NCI-H1092 (cell line): ENCODE measurements at regions not wholly inside any gene's neighbourhood (a gene's known extent, or its start where the extent isn't known, plus 50 kb on each side); places are given as distances from the start of the nearest gene placed in this dataset.

Experiments
- DNase-seq: peaks from one replicate; lab custom pipeline; 2025; lab: John Stamatoyannopoulos, UW

DNA sequence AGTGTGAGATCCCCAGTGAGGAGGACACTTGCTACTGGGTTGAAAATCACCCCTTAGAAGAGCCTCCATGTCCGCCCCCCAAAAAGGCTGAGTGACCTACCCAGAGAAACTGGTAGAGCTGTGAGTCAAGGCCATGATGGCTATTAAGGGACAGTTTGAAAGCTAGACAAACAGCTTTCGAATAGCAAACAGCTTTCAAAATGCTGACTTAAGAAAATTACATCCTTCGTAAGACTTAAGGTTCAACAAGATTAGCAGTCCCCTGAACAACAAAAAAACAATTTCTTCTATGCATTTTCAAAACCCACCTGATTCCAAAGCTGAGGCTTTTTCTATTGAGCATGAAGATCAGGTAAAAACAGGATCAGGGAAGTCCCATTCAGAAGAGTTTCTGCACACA lies 269.7 kb upstream of the SOX2 start:
- no peak for DNase-seq

DNA sequence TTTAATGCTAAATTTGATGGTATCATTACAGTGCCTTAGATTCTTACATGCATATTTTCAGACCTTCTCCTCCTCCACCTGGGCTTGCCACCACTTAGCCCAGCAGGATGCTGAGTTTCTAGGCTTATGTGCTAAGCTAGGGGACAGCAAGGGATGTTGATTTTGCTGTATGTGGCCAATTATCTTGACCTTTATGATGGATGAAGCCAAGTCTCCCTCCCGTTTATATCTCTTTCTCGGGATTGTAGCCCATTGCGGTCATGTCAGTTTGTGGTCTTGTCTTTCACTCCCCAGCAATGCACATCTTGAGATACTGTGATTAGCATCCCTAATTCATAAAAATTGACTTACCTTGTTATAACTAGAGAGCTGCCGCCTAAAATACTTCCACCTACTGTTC lies 278.7 kb upstream of the SOX2 start:
- DNase-seq: no peak

DNA sequence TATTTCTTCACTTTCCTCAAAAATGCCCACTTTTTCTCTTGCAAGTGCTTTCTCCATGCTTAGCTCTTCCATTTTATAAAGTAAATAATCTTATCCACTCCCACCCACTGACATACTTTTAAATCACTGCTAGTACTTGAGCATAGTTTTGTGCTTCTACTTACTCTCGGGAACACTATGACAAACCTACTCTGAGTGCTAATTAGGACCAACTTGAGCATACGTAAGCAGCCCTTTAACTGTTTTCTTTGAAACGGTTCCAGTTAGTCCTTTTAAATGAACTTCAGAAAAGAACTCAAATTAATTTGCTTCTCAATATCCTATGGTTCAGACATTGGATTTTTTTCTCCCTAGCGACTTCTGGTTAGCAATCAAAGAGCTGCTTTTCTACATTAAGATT lies 280.0 kb upstream of the SOX2 start:
- no peak for DNase-seq

DNA sequence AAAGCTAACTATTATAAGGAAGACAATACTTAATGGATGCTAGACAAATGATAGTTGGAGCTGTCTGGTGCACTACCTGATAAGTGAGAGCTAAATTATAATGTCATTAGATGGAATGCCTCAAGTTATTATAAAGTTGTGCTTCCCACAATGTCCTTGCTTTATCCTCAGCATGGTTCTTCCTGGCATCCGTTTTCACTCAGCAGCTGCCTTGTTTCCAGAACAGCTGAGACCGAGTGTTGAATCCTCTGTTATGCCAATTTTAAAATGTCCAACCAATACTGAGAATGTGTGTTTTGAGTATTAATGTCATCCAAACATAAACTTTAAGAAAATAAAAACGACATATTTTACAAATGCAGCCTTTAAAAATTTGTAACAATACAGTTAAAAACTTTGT lies 286.7 kb upstream of the SOX2 start:
- no peak for DNase-seq

DNA sequence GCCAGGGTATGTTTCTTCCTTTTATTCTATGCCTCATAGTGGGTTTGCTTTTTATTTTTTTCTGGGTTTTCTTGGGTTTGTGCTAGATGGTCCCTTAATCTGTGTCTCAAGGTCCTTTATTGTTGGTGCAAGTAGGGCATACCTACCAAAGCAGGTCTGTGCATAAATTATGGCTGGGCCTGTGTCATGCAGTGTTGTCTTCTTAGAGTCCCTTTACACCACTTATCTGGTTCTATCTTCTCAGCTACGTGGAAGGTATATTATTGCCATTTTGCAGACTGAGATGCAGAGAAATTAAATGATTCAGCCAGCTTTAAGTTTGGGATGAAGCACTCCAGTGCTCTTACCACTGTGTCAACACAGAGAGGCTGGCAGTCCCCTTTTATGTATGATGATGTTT lies 293.5 kb upstream of the SOX2 start:
- no peak for DNase-seq

DNA sequence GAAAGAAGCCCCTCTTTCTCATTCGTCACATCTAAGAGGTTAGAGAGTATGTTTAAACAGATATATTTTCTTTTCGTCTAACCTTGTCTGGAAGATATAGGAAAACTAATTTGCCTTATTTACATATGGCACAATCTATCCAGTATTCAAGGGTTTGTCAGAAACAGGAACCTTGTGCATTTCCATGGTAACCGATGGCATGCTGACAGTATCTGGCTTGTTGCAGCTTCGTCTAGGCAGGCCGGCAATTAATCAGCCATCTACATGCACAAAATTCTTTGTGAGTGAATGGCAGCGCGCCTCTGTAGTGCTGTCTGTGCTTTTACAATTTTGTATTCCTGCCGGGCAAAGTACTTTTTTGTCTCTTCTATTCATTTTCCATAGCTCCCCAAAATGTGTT lies 294.0 kb upstream of the SOX2 start:
- DNase-seq: no peak

DNA sequence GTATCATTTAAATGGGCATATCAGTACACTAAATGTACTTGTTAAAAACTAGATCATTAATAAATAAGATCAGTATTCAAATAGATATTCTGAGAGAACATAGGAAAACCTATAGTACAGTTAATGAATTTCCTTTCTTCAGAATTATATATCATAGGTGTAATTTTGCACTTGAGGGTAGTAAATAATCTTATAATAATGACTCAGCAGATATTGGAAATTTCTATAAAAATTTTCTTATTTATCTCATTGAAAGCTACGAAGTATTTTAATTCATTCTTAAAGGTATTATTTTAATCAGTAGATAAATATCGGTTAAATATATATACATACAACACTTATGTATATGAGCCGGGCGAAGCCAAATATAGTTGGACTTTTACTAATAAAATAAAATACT lies 300.9 kb upstream of the SOX2 start:
- DNase-seq: no peak

DNA sequence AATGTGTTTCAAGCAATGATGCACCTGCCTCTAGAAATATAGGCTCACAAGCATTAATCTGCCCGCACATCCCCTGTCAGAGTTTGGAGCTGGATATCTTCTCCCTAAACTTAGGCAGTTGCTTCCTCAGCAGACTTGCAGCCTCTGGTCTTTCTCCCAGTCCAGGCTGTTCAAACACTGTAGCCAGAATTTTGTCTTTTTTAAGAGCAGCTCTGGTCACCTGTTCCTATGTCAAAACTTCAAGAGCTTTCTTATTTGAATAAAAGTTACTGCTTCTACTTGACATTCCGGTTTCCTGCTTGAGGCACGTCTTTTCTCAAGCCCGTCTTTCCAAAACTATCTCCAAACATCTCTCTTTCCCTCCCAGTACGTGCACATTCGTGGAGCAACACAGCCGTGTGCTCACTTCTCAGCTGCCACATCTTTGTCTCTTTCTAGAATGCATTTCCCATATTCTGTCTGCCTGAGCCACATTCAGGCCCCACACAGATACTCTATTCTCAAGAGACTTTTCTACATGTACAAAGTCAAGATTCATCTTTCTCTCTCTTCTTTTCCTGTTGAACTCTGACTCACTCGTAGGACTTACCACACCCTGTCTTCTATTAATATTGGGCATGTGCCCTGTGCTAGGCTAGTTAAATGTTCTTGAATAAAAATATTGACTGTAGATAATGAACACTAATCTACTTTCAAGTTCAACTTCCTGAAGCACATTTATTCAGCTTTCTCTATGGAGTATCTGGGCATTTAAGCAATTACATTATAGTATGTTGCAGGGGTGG lies 307.7 kb upstream of the SOX2 start:
- DNase-seq: no peak

DNA sequence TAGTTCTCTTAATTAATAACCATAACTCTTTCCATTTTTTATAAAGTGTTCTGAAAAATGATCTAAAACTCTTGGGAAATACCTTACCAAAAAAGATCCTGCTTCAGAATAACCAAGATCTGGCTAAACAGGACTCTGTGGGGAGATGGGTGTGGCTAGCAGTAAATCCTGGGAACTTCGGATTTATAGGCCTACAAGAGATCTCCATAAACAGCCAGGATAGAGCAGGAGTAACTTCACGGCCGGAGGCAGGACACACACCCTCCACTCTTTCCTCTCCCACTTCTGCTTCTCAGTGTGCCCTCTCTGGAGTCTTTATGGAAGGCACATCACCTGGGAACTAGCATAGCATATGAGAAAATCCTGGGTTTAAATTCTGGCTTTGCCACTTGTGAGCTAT lies 309.4 kb upstream of the SOX2 start:
- no peak for DNase-seq

DNA sequence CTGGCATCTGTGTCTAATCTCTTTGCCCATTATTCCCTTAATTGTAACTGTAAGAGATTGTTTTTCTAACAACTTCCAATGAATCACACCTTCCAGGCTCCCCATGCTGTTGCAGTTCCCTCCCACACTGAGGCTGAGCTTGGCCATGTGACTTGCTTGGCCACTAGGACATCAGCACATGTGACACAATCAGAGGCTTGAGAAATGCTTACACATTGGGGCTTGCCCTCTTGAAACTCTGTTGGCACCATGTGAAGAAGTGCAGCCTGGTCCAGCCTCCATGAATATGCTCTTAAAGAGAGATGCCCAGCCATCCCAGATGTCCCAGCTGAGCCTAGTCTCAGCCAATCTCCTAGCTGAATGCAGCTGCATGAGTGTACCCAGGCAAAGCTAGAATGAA lies 326.8 kb upstream of the SOX2 start:
- no peak for DNase-seq

DNA sequence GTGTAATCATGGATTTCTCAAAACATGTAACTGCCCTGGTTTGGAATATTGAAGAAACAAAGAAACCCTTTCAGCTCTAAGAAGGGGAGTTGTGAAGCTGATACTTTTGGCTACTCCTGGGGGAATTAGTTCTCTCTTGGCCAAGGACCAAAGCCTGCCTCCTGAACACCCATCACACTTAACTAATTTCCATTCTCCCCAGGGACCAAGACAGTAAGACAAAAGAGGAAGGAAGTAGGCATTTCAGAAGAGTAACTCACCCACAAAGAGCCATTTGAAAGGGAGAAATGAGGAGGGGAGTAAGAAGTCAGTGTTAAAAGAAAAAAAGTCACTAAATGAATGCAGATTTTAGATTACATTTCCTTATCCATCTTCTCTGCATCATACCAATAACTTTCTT lies 328.0 kb upstream of the SOX2 start:
- no peak for DNase-seq

DNA sequence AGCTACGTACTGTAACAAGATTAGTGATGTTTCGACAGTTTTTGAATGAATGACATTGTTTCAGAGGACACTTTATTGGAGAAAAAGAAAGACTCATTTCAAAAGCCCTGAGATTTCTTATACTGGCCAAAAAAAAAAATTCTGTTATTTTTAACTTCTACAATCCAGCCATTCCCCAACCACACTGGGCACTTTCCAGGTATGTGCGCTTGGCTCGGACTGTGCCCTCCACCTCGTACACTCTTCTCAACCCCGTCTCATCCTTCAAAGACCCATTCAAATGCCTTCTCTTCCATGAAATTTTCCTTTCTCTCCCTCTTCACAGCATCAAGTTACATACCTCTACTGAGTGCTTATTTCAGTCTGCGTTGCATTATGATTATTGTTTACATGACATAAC lies 328.5 kb upstream of the SOX2 start:
- DNase-seq: no peak

DNA sequence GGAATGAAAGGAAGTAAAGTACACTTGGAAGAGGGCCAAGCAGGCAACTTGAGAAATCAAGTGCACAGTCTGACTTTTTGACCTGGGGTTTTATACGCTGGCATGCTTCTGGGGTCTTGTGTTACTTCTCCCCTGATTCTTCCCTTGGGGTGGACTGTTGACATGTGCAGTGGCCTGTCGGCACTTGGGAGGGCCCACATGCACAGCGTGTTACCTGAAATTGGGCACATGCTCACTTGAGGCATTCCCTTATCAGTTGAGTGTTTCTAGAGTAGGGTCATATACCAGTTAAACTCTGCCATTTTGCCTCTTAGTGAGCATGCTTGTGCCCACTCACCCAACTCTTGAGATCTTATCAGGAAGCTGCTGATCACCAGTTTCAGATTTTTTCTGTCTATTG lies 329.1 kb upstream of the SOX2 start:
- DNase-seq: no peak

DNA sequence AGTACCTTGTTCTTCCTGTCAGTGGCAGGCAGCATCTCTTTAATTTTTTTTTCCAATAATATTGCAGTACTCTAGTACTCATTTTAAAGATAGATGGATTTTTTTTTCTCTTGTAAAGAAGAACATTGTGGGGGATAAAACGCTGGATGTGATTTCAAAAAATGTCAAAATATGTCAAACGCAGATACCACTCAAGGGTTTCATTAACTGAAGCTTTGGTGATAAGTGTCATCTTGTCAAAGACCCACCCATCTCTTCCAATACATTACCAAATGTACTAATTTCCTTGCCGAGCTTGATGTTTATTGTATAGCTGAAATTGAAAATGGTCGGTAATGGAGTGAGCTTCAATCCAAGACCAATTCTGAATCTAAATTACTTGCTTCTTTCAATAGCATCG lies 332.4 kb upstream of the SOX2 start:
- no peak for DNase-seq

DNA sequence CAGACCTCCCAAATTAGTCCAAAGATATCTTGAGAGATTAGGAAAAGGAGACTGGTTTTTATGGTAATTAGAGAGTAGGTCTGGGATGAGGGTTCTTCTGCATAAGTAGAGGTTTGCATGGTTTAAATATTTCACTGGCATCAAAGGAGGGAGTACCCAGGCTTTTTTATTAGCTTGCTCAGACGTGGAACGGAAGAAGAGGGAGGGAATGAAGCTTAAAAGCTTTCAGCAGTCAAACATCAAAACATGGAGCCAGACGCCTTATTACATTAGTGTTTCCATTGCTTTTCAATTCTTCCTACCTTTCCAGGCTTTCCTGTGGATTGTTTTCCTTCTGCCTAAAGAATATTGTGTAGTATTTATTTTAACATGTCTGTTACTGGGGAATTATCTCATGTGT lies 342.1 kb upstream of the SOX2 start:
- no peak for DNase-seq

DNA sequence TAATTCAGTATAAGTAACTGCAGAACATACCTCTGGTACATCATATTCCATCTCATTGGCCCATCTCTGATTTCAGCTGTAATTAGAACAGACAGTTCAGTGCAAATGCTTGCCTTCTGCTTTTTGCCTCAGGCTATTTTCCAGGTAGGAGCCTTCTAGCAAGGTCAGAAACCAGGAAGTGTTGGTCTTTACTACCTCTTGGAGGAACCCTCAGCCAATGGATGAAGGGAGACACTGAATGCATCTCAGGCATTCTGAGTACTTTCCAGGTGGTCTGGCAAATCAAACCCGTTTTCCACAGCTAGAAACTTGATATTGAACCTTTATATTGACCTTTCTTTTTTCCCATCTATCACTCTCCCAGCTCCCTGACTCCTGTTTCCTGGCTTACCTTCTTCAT lies 348.5 kb upstream of the SOX2 start:
- DNase-seq: no peak

DNA sequence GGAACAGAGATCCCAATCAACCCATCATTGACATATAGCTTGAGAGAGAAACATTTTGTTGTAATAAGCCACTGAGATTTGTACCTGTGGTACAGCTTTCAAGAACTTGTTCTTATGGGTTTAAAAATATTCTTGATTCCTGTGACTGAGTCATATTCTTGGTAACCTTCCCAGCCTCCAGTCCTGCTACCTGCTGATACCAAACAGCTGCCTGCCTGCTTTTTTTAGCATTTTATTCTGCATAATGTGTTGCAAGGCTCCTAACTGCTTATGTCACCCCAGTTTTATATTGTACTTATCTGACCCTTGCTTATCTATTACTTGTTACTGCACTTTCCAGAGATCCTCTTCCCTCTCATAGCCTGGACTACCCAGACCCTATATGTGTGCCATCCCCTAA lies 349.3 kb upstream of the SOX2 start:
- DNase-seq: no peak

DNA sequence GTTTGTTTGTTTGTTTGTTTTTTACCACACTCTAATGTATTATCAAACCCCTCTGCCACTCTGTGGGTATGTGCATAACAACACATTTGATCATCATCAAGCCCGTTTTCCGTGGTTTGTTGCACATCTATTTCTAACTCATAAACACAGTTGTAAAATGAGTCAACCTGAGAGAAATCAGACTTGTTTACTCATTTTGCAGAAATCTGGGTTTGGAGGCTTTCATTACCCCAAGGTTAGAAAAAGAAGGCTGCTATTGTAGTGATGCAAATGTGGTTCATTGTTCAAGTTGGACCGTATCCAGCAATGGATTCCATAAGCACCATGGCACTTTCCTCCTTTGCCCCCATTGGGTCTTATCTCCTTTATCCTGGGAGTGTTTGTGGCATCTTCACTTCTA lies 353.2 kb upstream of the SOX2 start:
- DNase-seq: no peak

DNA sequence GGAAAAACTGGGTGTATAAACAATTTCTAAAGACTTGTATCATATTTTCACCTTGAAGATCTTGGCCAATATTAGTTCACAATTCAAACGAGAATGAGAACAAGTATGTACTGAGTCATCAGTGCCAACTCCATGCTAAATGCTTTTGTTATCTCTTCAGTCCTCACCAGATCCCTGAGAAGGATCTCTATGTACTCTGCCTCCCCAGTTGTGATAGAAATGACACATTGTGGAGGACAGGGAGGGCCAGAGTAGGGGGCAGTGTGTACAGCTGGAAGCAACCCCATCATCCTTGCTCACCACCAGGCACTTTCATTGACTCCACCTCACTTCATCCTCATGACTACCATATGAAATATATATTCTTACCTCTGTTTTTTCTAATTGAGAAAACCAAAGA lies 353.7 kb upstream of the SOX2 start:
- DNase-seq: no peak

DNA sequence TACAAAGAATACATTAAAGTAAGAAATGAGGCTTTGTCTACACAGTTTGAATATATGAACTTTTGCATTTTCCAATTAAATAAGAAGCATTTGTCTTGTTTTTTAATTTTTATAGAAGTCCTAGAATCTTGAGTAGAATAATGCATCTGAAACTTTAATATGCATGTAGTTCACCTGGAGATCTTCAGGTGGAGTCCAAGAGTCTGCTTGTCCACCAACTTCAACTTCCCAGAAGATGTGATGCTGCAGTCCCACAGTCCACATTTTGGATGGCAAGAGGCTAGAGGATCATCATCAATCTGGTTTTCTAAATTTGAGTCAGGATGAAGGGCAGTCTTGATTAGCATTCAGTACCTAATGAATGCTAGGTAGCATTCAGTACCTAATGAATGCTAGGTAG lies 357.6 kb upstream of the SOX2 start:
- no peak for DNase-seq

DNA sequence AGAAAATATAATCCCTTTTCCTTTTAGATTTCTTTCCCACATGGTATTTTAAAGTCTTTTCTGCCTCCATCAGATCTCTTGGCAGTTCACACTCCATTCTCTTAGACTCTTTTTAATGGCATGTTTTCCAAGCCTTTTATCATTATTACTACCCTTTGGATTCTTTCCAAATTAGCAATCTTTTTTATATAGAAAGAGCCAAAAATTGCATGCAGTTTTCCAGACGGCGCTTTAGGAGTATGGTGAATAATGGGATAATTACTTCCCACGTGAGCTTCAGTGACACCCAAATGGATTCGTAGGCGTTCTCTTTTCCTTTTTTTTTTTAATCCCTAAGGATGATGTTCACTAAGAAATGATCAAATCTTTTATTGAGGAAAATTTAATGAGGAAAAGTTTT lies 354.8 kb upstream of the DNAJC19 start:
- no peak for DNase-seq

DNA sequence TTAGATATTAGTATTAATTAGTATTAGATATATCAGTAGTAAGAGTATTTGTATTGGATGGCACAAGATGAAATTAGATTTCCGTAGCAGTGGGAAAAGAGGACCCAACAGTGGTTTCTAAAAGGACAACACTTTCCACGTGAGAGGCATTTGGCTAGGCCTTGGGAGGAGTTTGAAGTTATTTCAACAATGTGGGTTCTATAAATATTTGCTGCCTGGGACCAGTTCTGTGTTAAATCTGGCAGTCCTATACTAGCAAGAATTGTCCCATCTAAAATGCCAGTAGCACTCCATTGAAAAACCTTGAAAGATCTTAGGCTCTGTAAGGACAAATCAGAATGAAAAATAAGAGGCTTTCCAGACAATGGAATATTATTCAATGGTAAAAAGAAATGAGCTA lies 347.1 kb upstream of the DNAJC19 start:
- no peak for DNase-seq

DNA sequence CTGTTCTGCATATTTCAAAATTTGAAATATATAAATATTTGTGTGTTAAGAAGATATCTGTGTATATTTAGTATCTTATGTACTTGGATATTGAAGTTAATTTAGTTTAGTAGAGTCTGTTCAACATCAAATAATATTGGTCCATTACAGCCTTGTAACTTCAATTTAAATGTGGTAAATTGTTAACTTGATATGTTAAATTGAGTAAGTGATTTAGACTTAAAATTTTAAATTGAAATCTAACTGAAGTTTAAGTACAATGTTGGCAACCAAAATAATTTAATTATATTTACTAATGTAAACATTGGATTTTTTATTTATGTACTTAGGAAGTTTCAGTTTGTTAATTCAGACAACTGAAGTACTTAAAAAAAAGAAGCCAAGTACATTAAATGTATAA lies 343.9 kb upstream of the DNAJC19 start:
- DNase-seq: no peak

DNA sequence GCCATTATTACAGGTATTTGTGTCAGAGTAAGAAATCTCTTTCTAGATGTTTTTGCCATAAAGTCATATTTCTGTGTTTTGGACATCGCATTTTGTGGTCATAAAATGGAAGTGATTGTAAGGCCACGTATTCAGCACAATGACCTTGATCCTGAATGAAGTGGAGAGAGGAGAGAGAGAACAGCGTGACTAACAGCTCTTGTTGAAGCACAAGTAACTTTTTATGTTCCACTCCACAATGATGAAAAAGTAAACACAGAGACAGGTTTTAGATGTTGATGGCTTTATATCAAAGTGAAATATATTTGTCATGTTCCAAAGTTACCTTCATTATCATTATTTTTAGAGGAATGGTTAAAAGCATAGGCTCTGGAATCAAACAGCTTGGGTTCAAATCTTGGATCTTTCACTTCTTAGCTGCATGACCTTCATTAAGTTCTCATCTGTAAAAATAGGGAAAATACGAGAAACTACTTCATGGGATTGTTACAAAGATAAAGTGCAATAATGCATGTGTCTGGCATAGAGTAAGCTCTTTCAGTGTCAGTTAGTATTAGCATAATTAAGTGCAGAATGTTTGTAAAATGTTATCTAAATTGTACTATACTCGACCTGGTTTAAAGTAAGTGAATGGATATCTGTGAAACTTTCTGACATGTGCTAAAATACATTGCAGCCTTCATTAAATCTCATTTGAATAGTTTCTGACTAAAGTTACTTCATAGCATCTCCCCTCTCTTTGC lies 341.5 kb upstream of the DNAJC19 start:
- no peak for DNase-seq
